Kidney (tissue), 13 donors: ENCODE measurements at regions not wholly inside any gene's neighbourhood (a gene's known extent, or its start where the extent isn't known, plus 50 kb on each side); places are given as distances from the start of the nearest gene placed in this dataset.

Experiments
- DNase-seq, 5 donors: peaks; one replicate each; pipeline ENCODE4 v3.0.0-alpha.2; 2013 to 2020
- FAIRE-seq: peaks from 2 replicates; lab custom pipeline; 2012; peaks lifted over from hg19 to GRCh38; lab: Jason Lieb, UNC
- H3K27ac ChIP-seq, 2 donors: one replicate each; pipeline ENCODE4 v1.7.0; 2013; ENCODE audit warnings: low read depth in 2 of 2, low read length in 2 of 2, inconsistent platforms in 1 of 2
- H3K27me3 ChIP-seq: one replicate; pipeline ENCODE4 v1.7.1; 2013; ENCODE audit warnings: low read length, inconsistent platforms; ENCODE audit not compliant: control insufficient read depth, insufficient read depth
- H3K36me3 ChIP-seq, 3 donors: one replicate each; pipeline versions ENCODE4 v1.7.0 to v1.7.1; 2013; ENCODE audit warnings: low read length in 3 of 3, control low read depth in 1 of 3, inconsistent platforms in 1 of 3; ENCODE audit not compliant: insufficient read depth in 3 of 3, control insufficient read depth in 2 of 3
- H3K4me1 ChIP-seq, 3 donors: one replicate each; pipeline versions ENCODE4 v1.7.0 to v1.7.1; 2013; ENCODE audit warnings: low read length in 3 of 3, inconsistent platforms in 1 of 3, low read depth in 1 of 3; ENCODE audit not compliant: control insufficient read depth in 2 of 3, insufficient read depth in 2 of 3
- H3K4me3 ChIP-seq, 3 donors: one replicate each; pipeline versions ENCODE4 v1.7.0 to v1.8.1; 2013; ENCODE audit warnings: low read length in 3 of 3, control low read depth in 1 of 3, inconsistent platforms in 1 of 3
- H3K9ac ChIP-seq, 3 donors: one replicate each; pipeline versions ENCODE4 v1.7.0 to v1.7.1; 2013; ENCODE audit warnings: low read length in 3 of 3, control low read depth in 1 of 3, inconsistent platforms in 1 of 3
- H3K9me3 ChIP-seq, 3 donors: one replicate each; pipeline versions ENCODE4 v1.7.0 to v1.7.1; 2013; ENCODE audit warnings: low read length in 3 of 3, control low read depth in 1 of 3, inconsistent platforms in 1 of 3; ENCODE audit not compliant: control insufficient read depth in 2 of 3, insufficient read depth in 1 of 3
- CTCF ChIP-seq: IDR thresholded peaks from 3 replicates; pipeline ENCODE4 v1.5.1; 2012; ENCODE audit warnings: mild to moderate bottlenecking, moderate library complexity, borderline replicate concordance; ENCODE audit not compliant: insufficient read depth; ENCODE audit errors: extremely low read depth
- intact Hi-C: fragments of 100-400 bp; cut with DNase I; formaldehyde crosslinking; loops from one replicate; pipeline ENCODE4 v1.11.1; 2022
- donor health status: control.
- donor health status: control.
- donor health status: control.
- donor health status: control.
- donor health status: control.
- donor health status: DM: yes; HTN: yes; CAD: no.
- donor health status: Normal renal cell carcinoma (clear cell type).

GRCh38 chr15:96092186-96092585, 238.3 kb upstream of the NR2F2 start:
- TF ChIP-seq CTCF = no peak
- intact Hi-C loops = no loop called here

GRCh38 chr15:96093063-96093462, 237.4 kb upstream of the NR2F2 start:
- no peaks in the 10 kb centered on the region for H3K4me1 ChIP-seq
- H3K36me3 ChIP-seq = no peaks in the 10 kb centered on the region
- FAIRE-seq (no peak), DNase-seq (no peak)
- no peak overlapping the region for H3K9ac ChIP-seq
- intact Hi-C loops = no loop called here
- H3K27me3 ChIP-seq = no peaks in the 10 kb centered on the region
- TF ChIP-seq CTCF = no peak
- no peak overlapping the region for H3K27ac ChIP-seq
- H3K9me3 ChIP-seq = no peaks in the 10 kb centered on the region
- no peak overlapping the region for H3K4me3 ChIP-seq

More at GRCh38 chr15:96092186-96092585, 238.3 kb upstream of the NR2F2 start:
- no peaks in the 10 kb centered on the region for H3K27me3 ChIP-seq
- FAIRE-seq = peak; percentile 41
- no peak overlapping the region for H3K4me3 ChIP-seq
- H3K36me3 ChIP-seq = no peaks in the 10 kb centered on the region
- H3K9ac ChIP-seq = no peak overlapping the region
- no peak for DNase-seq
- no peaks in the 10 kb centered on the region for H3K9me3 ChIP-seq
- H3K4me1 ChIP-seq = peaks cover 0 to 3% (median 0%) of the 10 kb centered on the region in 3 donors
- H3K27ac ChIP-seq = no peak overlapping the region

- intact Hi-C loops = no loop called here
- H3K36me3 ChIP-seq = no peaks in the 10 kb centered on the region
- TF ChIP-seq CTCF = no peak
- H3K27me3 ChIP-seq = no peaks in the 10 kb centered on the region
- no peaks in the 10 kb centered on the region for H3K9me3 ChIP-seq
- no peak for DNase-seq
- H3K4me1 ChIP-seq = no peaks in the 10 kb centered on the region
- no peak overlapping the region for H3K27ac ChIP-seq
- H3K9ac ChIP-seq = no peak overlapping the region
- H3K4me3 ChIP-seq = no peak overlapping the region
- FAIRE-seq = no peak
Measured at GRCh38 chr15:96097661-96098060, 232.8 kb upstream of the NR2F2 start.

- TF ChIP-seq CTCF = no peak
Measured at GRCh38 chr15:96102631-96103030, 227.9 kb upstream of the NR2F2 start.

More at GRCh38 chr15:96102631-96103030, 227.9 kb upstream of the NR2F2 start:
- intact Hi-C loops = no loop called here
- no peak overlapping the region for H3K27ac ChIP-seq
- H3K9me3 ChIP-seq = no peaks in the 10 kb centered on the region
- no peak for FAIRE-seq
- H3K27me3 ChIP-seq = no peaks in the 10 kb centered on the region
- no peaks in the 10 kb centered on the region for H3K4me1 ChIP-seq
- no peak for DNase-seq
- peak overlapping the region in 1 of 3 donors; percentile 14 for H3K4me3 ChIP-seq
- no peaks in the 10 kb centered on the region for H3K36me3 ChIP-seq
- H3K9ac ChIP-seq = no peak overlapping the region
